ENCODE measurements at regions not wholly inside any gene's neighbourhood (a gene's known extent, or its start where the extent isn't known, plus 50 kb on each side); places are given as distances from the start of the nearest gene placed in this dataset.

GRCh38 chr2:2747797-2748301 lies 416.8 kb upstream of the MYT1L start:
- TF ChIP-seq, protein P1, sequence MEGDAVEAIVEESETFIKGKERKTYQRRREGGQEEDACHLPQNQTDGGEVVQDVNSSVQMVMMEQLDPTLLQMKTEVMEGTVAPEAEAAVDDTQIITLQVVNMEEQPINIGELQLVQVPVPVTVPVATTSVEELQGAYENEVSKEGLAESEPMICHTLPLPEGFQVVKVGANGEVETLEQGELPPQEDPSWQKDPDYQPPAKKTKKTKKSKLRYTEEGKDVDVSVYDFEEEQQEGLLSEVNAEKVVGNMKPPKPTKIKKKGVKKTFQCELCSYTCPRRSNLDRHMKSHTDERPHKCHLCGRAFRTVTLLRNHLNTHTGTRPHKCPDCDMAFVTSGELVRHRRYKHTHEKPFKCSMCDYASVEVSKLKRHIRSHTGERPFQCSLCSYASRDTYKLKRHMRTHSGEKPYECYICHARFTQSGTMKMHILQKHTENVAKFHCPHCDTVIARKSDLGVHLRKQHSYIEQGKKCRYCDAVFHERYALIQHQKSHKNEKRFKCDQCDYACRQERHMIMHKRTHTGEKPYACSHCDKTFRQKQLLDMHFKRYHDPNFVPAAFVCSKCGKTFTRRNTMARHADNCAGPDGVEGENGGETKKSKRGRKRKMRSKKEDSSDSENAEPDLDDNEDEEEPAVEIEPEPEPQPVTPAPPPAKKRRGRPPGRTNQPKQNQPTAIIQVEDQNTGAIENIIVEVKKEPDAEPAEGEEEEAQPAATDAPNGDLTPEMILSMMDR (conservative IDR thresholded peaks at IDR 0.05 in 1 of 2, IDR thresholded peaks at IDR 0.05 in 1 of 2; ENCODE audit: low read depth in 1 of 2, low read length in 2 of 2) = no peak
- TF ChIP-seq EZH2 (IDR thresholded peaks at IDR 0.05; ENCODE audit: low read length, missing control alignments) = no peak

All from fibroblast of lung (primary cell).